Astrocyte of the hippocampus (primary cell): ENCODE measurements at regions not wholly inside any gene's neighbourhood (a gene's known extent, or its start where the extent isn't known, plus 50 kb on each side); places are given as distances from the start of the nearest gene placed in this dataset.
A peak's percentile ranks its signal among the peaks of the same experiment; 100 is the strongest.

ENCODE experiments used
- DNase-seq: peaks from one replicate; pipeline ENCODE4 v3.0.0; 2011; ENCODE audit warnings: low read depth, low spot score

- DNase-seq = peak; percentile 37
These were observed 63.7 kb downstream of the SPCS3 start for GRCh38 chr4:176383273-176384077.

- no peak for DNase-seq
These were observed 65.8 kb downstream of the SPCS3 start for GRCh38 chr4:176385601-176386000.

- no peak for DNase-seq
These were observed 67.8 kb downstream of the SPCS3 start for GRCh38 chr4:176387571-176387970.

GRCh38 chr4:176393306-176394013, 73.7 kb downstream of the SPCS3 start:
- no peak for DNase-seq

- DNase-seq = peak; percentile 11
These were observed 81.2 kb downstream of the SPCS3 start for GRCh38 chr4:176400816-176401461.

- peak; percentile 16 for DNase-seq
These were observed 84.9 kb downstream of the SPCS3 start for GRCh38 chr4:176404621-176405020.

GRCh38 chr4:176406297-176406696, 86.5 kb downstream of the SPCS3 start:
- DNase-seq = no peak

- peak; percentile 13 for DNase-seq
These were observed 87.0 kb downstream of the SPCS3 start for GRCh38 chr4:176406736-176407135.

GRCh38 chr4:176409627-176410026, 89.9 kb downstream of the SPCS3 start:
- DNase-seq = peak; percentile 25

- DNase-seq = no peak
These were observed 93.4 kb downstream of the SPCS3 start for GRCh38 chr4:176413171-176413570.

- no peak for DNase-seq
These were observed 102.2 kb downstream of the SPCS3 start for GRCh38 chr4:176422001-176422400.

GRCh38 chr4:176422511-176422910, 102.7 kb downstream of the SPCS3 start:
- DNase-seq = no peak

- no peak for DNase-seq
These were observed 105.3 kb downstream of the SPCS3 start for GRCh38 chr4:176425035-176425434.

GRCh38 chr4:176432811-176433540, 113.2 kb downstream of the SPCS3 start:
- peak; percentile 32 for DNase-seq

- DNase-seq = no peak
These were observed 114.2 kb downstream of the SPCS3 start for GRCh38 chr4:176433983-176434382.

- DNase-seq = peak; percentile 44
These were observed 116.1 kb downstream of the SPCS3 start for GRCh38 chr4:176435901-176436292.

GRCh38 chr4:176436293-176436973, 116.7 kb downstream of the SPCS3 start:
- peak; percentile 54 for DNase-seq

- DNase-seq = no peak
These were observed 118.0 kb downstream of the SPCS3 start for GRCh38 chr4:176437756-176438155.

GRCh38 chr4:176438401-176438800, 118.6 kb downstream of the SPCS3 start:
- no peak for DNase-seq

- no peak for DNase-seq
These were observed 119.8 kb downstream of the SPCS3 start for GRCh38 chr4:176439611-176440010.

GRCh38 chr4:176440698-176441097, 120.9 kb downstream of the SPCS3 start:
- DNase-seq = no peak
